ENCODE measurements at regions not wholly inside any gene's neighbourhood (a gene's known extent, or its start where the extent isn't known, plus 50 kb on each side); places are given as distances from the start of the nearest gene placed in this dataset.

DNA sequence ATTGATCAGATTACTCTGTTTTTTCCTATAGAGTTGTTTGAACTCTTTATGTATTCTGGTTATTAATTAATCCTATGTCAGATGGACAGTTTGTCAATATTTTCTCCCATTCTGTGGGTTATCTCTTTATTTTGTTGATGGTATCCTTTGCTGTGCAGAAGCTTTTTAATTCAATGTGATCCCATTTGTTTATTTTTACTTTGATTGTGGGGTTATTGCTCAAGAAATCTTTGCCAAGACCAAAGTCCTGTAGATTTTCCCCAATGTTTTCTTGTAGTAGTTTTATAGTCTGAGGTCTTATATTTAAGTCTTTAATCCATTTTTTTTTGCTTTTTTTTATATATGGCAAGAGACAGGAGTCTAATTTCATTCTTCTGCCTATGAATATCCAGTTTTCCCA, 86.2 kb upstream of the FIGN start:
- no peaks in the 10 kb centered on the region for H3K9me1 ChIP-seq (ENCODE audit: insufficient read depth, low read length)
- no TSS peak for BruUV-seq (replicated peaks)
- no peak overlapping the region for H3K23ac ChIP-seq (ENCODE audit: low read depth, low read length)
- no peak overlapping the region for H2AK9ac ChIP-seq (replicated peaks; ENCODE audit: low read depth, low read length, poor library complexity)
- no peak overlapping the region for H2BK5ac ChIP-seq (ENCODE audit: low read depth, low read length, poor library complexity, severe bottlenecking)
- no peak overlapping the region for H3K4ac ChIP-seq (ENCODE audit: low read depth, low read length)
- ChIA-PET POLR2A (ENCODE audit: unreplicated experiment) (no interaction called here), CTCF (no interaction called here)
- H2BK20ac ChIP-seq (ENCODE audit: low read depth, low read length), result no peak overlapping the region
- no peak overlapping the region for H3K27ac ChIP-seq (ENCODE audit: insufficient read depth, low read length)
- no peaks in the 10 kb centered on the region for H3K36me3 ChIP-seq (ENCODE audit: control insufficient read depth, insufficient read depth, low read length)
- DNase-seq, result no peak
- no peaks in the 10 kb centered on the region for H4K20me1 ChIP-seq (ENCODE audit: insufficient read depth, low read length)
- no peak overlapping the region for H3K18ac ChIP-seq (ENCODE audit: low read depth, low read length)
- H2BK15ac ChIP-seq (ENCODE audit: low read depth, low read length), result no peak overlapping the region
- no peak overlapping the region for H3K4me3 ChIP-seq (ENCODE audit: insufficient read depth, low read depth, low read length)
- intact Hi-C loops (cut with micrococcal nuclease) (no loop called here), in situ Hi-C loops (cut with MboI; ENCODE audit: low sequenced_read_pairs) (no loop called here), dilution Hi-C loops (cut with HindIII; ENCODE audit: low sequenced_read_pairs, unreplicated experiment) (no loop called here)
- no peaks in the 10 kb centered on the region for H3K9me3 ChIP-seq (ENCODE audit: control insufficient read depth, insufficient read depth, low read length)
- no peak overlapping the region for H2AFZ ChIP-seq (replicated peaks; ENCODE audit: low read length, poor library complexity)
- no peak for ATAC-seq (ENCODE audit: low read depth)
- no peak overlapping the region for H4K8ac ChIP-seq (ENCODE audit: low read depth in 2 of 2, low read length in 2 of 2)
- H2AK5ac ChIP-seq (ENCODE audit: low read depth, low read length), result no peak overlapping the region
- H2BK120ac ChIP-seq (ENCODE audit: low read depth, low read length), result no peak overlapping the region
- no peaks in the 10 kb centered on the region for H3K4me1 ChIP-seq (ENCODE audit: control insufficient read depth, insufficient read depth, low read length)
- no peaks in the 10 kb centered on the region for H3K79me1 ChIP-seq (ENCODE audit: low read depth in 1 of 2, low read length in 2 of 2)
- H3K4me2 ChIP-seq (ENCODE audit: low read depth, low read length), result no peak overlapping the region
- H3K27me3 ChIP-seq (ENCODE audit: control insufficient read depth, insufficient read depth, low read length), result no peaks in the 10 kb centered on the region
- TF ChIP-seq ELK1 (IDR thresholded peaks at IDR 0.05; ENCODE audit: borderline replicate concordance, low read depth, low read length) (no peak), FOS (IDR thresholded peaks at IDR 0.05; ENCODE audit: low read depth, low read length) (no peak), RAD21 (IDR thresholded peaks at IDR 0.05; ENCODE audit: low read length) (no peak), NFE2L2 (IDR thresholded peaks at IDR 0.05; ENCODE audit: low read depth, low read length) (no peak)
- H4K5ac ChIP-seq (ENCODE audit: low read depth, low read length), result no peak overlapping the region
- H3K9ac ChIP-seq (ENCODE audit: low read depth, low read length), result no peak overlapping the region
- H4K91ac ChIP-seq (ENCODE audit: insufficient read depth, low read depth, low read length), result no peak overlapping the region
- no peak overlapping the region for H3K56ac ChIP-seq (ENCODE audit: extremely low read depth, insufficient read depth, low read length)
- no peak overlapping the region for H3K14ac ChIP-seq (replicated peaks; ENCODE audit: low read depth, low read length)

Data from IMR-90 (cell line).